Astrocyte (in vitro differentiated cells and primary cell): ENCODE measurements at regions not wholly inside any gene's neighbourhood (a gene's known extent, or its start where the extent isn't known, plus 50 kb on each side); places are given as distances from the start of the nearest gene placed in this dataset.

Source experiments
- DNase-seq: peaks from one replicate; pipeline ENCODE4 v3.0.0-alpha.2; 2010; ENCODE audit warnings: low read depth
- FAIRE-seq: peaks from 2 replicates; lab custom pipeline; 2011; peaks lifted over from hg19 to GRCh38; lab: Jason Lieb, UNC
- H2AFZ ChIP-seq: 2 replicates; pipeline ENCODE4 v1.6.0; 2012; ENCODE audit warnings: low read depth, low read length, inconsistent platforms
- H3K27ac ChIP-seq: 2 replicates; pipeline ENCODE4 v1.5.1; 2011; ENCODE audit warnings: low read depth, low read length, inconsistent platforms
- H3K27me3 ChIP-seq: 2 replicates; pipeline ENCODE4 v1.6.0; 2011; ENCODE audit warnings: low read length, inconsistent platforms; ENCODE audit not compliant: insufficient read depth
- H3K36me3 ChIP-seq: 2 replicates; pipeline ENCODE4 v1.5.1; 2011; ENCODE audit warnings: low read length, inconsistent platforms; ENCODE audit not compliant: insufficient read depth
- H3K4me1 ChIP-seq: 2 replicates; pipeline ENCODE4 v1.5.1; 2011; ENCODE audit warnings: low read length, inconsistent platforms; ENCODE audit not compliant: insufficient read depth
- H3K4me2 ChIP-seq: 2 replicates; pipeline ENCODE4 v1.6.0; 2012; ENCODE audit warnings: low read length, inconsistent platforms
- H3K4me3 ChIP-seq: 2 replicates; pipeline ENCODE4 v1.5.1; 2011; ENCODE audit warnings: low read depth, mild to moderate bottlenecking, low read length, inconsistent platforms; ENCODE audit not compliant: insufficient read depth
- H3K79me2 ChIP-seq: 2 replicates; pipeline ENCODE4 v1.6.0; 2012; ENCODE audit warnings: mild to moderate bottlenecking, low read length, inconsistent platforms; ENCODE audit not compliant: insufficient read depth
- H3K9ac ChIP-seq: 2 replicates; pipeline ENCODE4 v1.6.0; 2012; ENCODE audit warnings: mild to moderate bottlenecking, low read length, inconsistent platforms
- H3K9me3 ChIP-seq: 2 replicates; pipeline ENCODE4 v1.5.1; 2012; ENCODE audit warnings: low read depth, mild to moderate bottlenecking, low read length, inconsistent platforms; ENCODE audit not compliant: insufficient read depth
- H4K20me1 ChIP-seq: 2 replicates; pipeline ENCODE4 v1.6.0; 2012; ENCODE audit warnings: low read length, inconsistent platforms; ENCODE audit not compliant: insufficient read depth
- H3K27ac Mint-ChIP-seq: one replicate; pipeline ENCODE4 v1.8.0; 2021; ENCODE audit warnings: mild to moderate bottlenecking, mixed read lengths; ENCODE audit not compliant: unreplicated experiment
- H3K27me3 Mint-ChIP-seq: one replicate; pipeline ENCODE4 v1.8.0; 2021; ENCODE audit warnings: low read depth, mixed read lengths; ENCODE audit not compliant: unreplicated experiment
- H3K36me3 Mint-ChIP-seq: one replicate; pipeline ENCODE4 v1.8.0; 2021; ENCODE audit warnings: low read depth, mixed read lengths; ENCODE audit not compliant: unreplicated experiment
- H3K4me1 Mint-ChIP-seq: one replicate; pipeline ENCODE4 v1.8.0; 2021; ENCODE audit warnings: low read depth, mixed read lengths; ENCODE audit not compliant: unreplicated experiment
- H3K4me3 Mint-ChIP-seq: one replicate; pipeline ENCODE4 v1.8.0; 2021; ENCODE audit warnings: mild to moderate bottlenecking, moderate library complexity, mixed read lengths; ENCODE audit not compliant: unreplicated experiment
- H3K9me3 Mint-ChIP-seq: one replicate; pipeline ENCODE4 v1.8.0; 2021; ENCODE audit warnings: mild to moderate bottlenecking, mixed read lengths; ENCODE audit not compliant: unreplicated experiment
- CTCF ChIP-seq: IDR thresholded peaks from 2 replicates; pipeline ENCODE4 v1.5.1; 2011; ENCODE audit warnings: low read depth, mild to moderate bottlenecking, inconsistent platforms, low read length, moderate library complexity; ENCODE audit not compliant: insufficient read depth
- EZH2 ChIP-seq: IDR thresholded peaks from 2 replicates; pipeline ENCODE4 v1.6.1; 2012; ENCODE audit warnings: mild to moderate bottlenecking, low read length, inconsistent platforms; ENCODE audit not compliant: insufficient read depth

DNA sequence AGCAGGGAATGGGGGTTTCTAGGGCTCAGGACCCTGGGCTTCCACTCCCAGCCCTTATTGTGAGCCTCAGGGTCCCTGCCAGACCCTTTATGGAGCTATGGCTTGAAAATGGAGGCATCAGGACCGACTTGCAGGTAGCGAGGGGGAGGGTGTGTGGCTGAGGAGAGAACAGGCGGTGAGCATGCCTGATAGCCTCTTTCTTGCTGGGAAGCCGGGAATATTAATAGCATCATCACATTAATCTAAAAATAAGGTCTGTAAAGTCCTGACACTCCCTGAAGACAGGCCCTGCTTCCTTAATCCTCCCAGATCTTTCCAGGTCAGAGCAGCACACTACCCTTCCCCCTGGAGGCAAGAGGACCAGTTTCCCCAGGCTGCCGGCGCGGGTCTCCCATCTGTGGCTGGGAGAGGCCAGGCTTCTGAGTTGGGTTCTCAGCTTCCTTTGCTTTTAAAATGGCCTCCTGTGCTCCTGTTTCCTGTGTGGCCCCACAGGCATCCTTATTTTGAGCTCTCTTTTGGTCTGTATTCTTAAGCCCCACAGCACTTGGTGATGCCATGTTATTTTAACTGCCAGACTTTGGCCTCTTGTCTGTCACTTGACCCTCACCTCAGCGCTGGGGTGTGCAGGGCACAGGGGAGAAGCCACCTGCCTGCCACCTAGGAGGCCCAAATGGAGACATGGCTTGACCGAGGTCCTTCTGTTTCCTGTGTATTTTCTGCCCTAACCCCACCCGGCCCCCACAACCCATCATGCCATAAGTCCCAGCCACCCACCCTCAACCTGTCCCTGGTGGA lies 185.0 kb upstream of the TOPAZ1 start:
- Histone ChIP-seq H3K9me3 (no peaks in the 10 kb centered on the region), H3K79me2 (no peaks in the 10 kb centered on the region), H3K4me3 (no peak overlapping the region), H2AFZ (no peak overlapping the region), H3K4me1 (peaks cover 7% of the 10 kb centered on the region), H4K20me1 (peaks cover 6% of the 10 kb centered on the region), H3K36me3 (no peaks in the 10 kb centered on the region), H3K9ac (no peak overlapping the region), H3K27ac (no peak overlapping the region), H3K4me2 (no peak overlapping the region), H3K27me3 (peaks cover 6% of the 10 kb centered on the region)
- no peak for DNase-seq
- peaks cover 42% of the 10 kb centered on the region for H3K4me1 Mint-ChIP-seq
- no peak overlapping the region for H3K4me3 Mint-ChIP-seq
- TF ChIP-seq CTCF, result no peak
- no peak for TF ChIP-seq EZH2
- H3K27ac Mint-ChIP-seq, result peak overlapping the region; percentile 30
- H3K27me3 Mint-ChIP-seq, result no peaks in the 10 kb centered on the region
- peaks cover 9% of the 10 kb centered on the region for H3K36me3 Mint-ChIP-seq
- FAIRE-seq, result no peak
- H3K9me3 Mint-ChIP-seq, result no peaks in the 10 kb centered on the region

DNA sequence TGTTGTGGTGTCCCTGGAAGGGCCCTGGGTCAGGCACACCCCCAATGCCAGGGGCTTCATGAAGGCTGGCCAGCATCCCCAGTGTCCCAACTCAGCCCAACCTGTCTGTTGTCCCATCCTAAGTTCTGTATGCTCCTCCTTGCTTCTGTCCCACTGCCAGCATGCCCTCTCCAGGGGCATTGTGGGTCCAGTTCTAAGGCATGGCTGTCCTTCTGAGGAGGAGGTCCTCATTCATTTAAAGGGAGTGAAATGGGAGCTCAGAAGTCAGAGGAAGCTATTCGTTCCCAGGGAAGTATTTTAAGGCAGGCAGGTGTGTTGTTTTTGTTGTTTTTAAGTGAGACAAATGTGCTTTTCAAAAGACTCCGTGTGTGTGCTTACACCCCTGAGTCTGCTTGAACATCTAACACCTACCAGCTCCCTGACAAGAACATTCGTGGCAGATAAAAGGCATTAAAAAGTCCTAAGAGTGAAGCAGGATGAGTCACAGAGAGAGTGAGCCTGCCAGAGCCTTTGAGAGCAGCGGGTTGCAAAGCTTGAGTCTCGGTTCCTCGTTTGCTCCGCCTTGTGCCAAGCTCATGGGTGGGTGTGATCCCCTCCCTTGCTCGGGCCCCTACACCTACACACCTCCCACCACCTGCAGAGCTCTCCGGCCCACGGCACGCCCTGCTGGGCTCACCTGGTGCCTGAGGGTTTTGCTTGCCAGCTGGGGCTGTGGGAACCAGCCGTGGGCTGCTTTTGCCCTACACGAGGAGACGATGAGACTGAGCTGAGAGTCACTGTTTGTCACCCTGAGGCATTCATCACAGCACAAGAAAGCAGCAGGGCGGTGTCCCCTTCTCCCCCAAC lies 183.4 kb upstream of the TOPAZ1 start:
- Histone ChIP-seq H3K36me3 (no peaks in the 10 kb centered on the region), H3K4me3 (no peak overlapping the region), H4K20me1 (peaks cover 6% of the 10 kb centered on the region), H3K79me2 (no peaks in the 10 kb centered on the region), H3K9ac (no peak overlapping the region), H3K4me2 (peak overlapping the region; percentile 79), H3K27ac (no peak overlapping the region), H3K4me1 (peaks cover 7% of the 10 kb centered on the region), H3K9me3 (no peaks in the 10 kb centered on the region), H3K27me3 (peaks cover 6% of the 10 kb centered on the region), H2AFZ (peak overlapping the region; percentile 67)
- FAIRE-seq, result peak; percentile 74
- DNase-seq, result peak; percentile 51
- Mint-ChIP-seq H3K27me3 (no peaks in the 10 kb centered on the region), H3K4me1 (peaks cover 42% of the 10 kb centered on the region), H3K4me3 (no peak overlapping the region), H3K27ac (peak overlapping the region; percentile 60), H3K9me3 (no peaks in the 10 kb centered on the region), H3K36me3 (peaks cover 9% of the 10 kb centered on the region)
- no peak for TF ChIP-seq CTCF
- no peak for TF ChIP-seq EZH2
